Activated naive CD4-positive, alpha-beta T cell treated with anti-CD3 and anti-CD28 coated beads, Interleukin-2, amount 50 U/mL, for 16 hours (primary cell): ENCODE measurements at regions not wholly inside any gene's neighbourhood (a gene's known extent, or its start where the extent isn't known, plus 50 kb on each side); places are given as distances from the start of the nearest gene placed in this dataset.

Experiments
- DNase-seq: peaks from one replicate; pipeline ENCODE4 v3.0.0-alpha.2; 2020

- no peak for DNase-seq
These were observed 256.7 kb upstream of the TCF21 start for GRCh38 chr6:133632206-133632605.

GRCh38 chr6:133632906-133633305 is 256.0 kb upstream of the TCF21 start:
- no peak for DNase-seq

GRCh38 chr6:133634474-133634873 is 254.4 kb upstream of the TCF21 start:
- DNase-seq = no peak

- no peak for DNase-seq
These were observed 253.5 kb upstream of the TCF21 start for GRCh38 chr6:133635447-133635846.

- DNase-seq = no peak
These were observed 251.5 kb upstream of the TCF21 start for GRCh38 chr6:133637436-133637835.

GRCh38 chr6:133637874-133638273 is 251.0 kb upstream of the TCF21 start:
- no peak for DNase-seq

- no peak for DNase-seq
These were observed 247.8 kb upstream of the TCF21 start for GRCh38 chr6:133641104-133641503.

GRCh38 chr6:133644548-133644891 is 244.4 kb upstream of the TCF21 start:
- DNase-seq = no peak

- no peak for DNase-seq
These were observed 243.9 kb upstream of the TCF21 start for GRCh38 chr6:133644892-133645619.

- no peak for DNase-seq
These were observed 242.8 kb upstream of the TCF21 start for GRCh38 chr6:133645966-133646740.

- no peak for DNase-seq
These were observed 240.3 kb upstream of the TCF21 start for GRCh38 chr6:133648581-133648980.

GRCh38 chr6:133671376-133671775 is 217.5 kb upstream of the TCF21 start:
- no peak for DNase-seq

GRCh38 chr6:133673056-133673455 is 215.9 kb upstream of the TCF21 start:
- no peak for DNase-seq

- DNase-seq = no peak
These were observed 214.3 kb upstream of the TCF21 start for GRCh38 chr6:133674661-133675060.

- DNase-seq = no peak
These were observed 207.9 kb upstream of the TCF21 start for GRCh38 chr6:133680994-133681393.

GRCh38 chr6:133681891-133682290 is 207.0 kb upstream of the TCF21 start:
- DNase-seq = no peak

GRCh38 chr6:133682506-133683307 is 206.2 kb upstream of the TCF21 start:
- no peak for DNase-seq

GRCh38 chr6:133683308-133683580 is 205.7 kb upstream of the TCF21 start:
- DNase-seq = no peak

- DNase-seq = no peak
These were observed 205.3 kb upstream of the TCF21 start for GRCh38 chr6:133683606-133684005.

GRCh38 chr6:133688705-133689492 is 200.0 kb upstream of the TCF21 start:
- DNase-seq = no peak

GRCh38 chr6:133689863-133690262 is 199.1 kb upstream of the TCF21 start:
- DNase-seq = no peak

GRCh38 chr6:133693565-133693964 is 195.3 kb upstream of the TCF21 start:
- DNase-seq = no peak

GRCh38 chr6:133697185-133697584 is 191.7 kb upstream of the TCF21 start:
- DNase-seq = no peak
